GM18502 (cell line): ENCODE measurements at regions not wholly inside any gene's neighbourhood (a gene's known extent, or its start where the extent isn't known, plus 50 kb on each side); places are given as distances from the start of the nearest gene placed in this dataset.

Source experiments
- ATAC-seq: cut with Tn5 transposase; IDR thresholded peaks from one replicate; pipeline ENCODE4 v1.9.1; 2021; ENCODE audit warnings: mild to moderate bottlenecking; ENCODE audit not compliant: unreplicated experiment, poor library complexity

- ATAC-seq: no peak
These were observed 210.2 kb downstream of the ICE1 start for GRCh38 chr5:5632678-5633077.

- ATAC-seq: no peak
These were observed 207.1 kb downstream of the ICE1 start for GRCh38 chr5:5629607-5629978.

GRCh38 chr5:5628866-5629606 is 206.6 kb downstream of the ICE1 start:
- ATAC-seq: no peak

- ATAC-seq: no peak
These were observed 203.9 kb downstream of the ICE1 start for GRCh38 chr5:5626412-5626811.

GRCh38 chr5:5625491-5625890 is 203.0 kb downstream of the ICE1 start:
- no peak for ATAC-seq

- ATAC-seq: no peak
These were observed 200.9 kb downstream of the ICE1 start for GRCh38 chr5:5623397-5623796.

GRCh38 chr5:5622806-5623205 is 200.3 kb downstream of the ICE1 start:
- ATAC-seq: no peak

GRCh38 chr5:5619546-5619945 is 197.1 kb downstream of the ICE1 start:
- no peak for ATAC-seq

GRCh38 chr5:5617024-5617423 is 194.5 kb downstream of the ICE1 start:
- no peak for ATAC-seq

GRCh38 chr5:5616247-5616895 is 193.9 kb downstream of the ICE1 start:
- ATAC-seq: no peak

GRCh38 chr5:5615569-5615968 is 193.1 kb downstream of the ICE1 start:
- no peak for ATAC-seq

- ATAC-seq: peak; percentile 63
These were observed 190.9 kb downstream of the ICE1 start for GRCh38 chr5:5613261-5613990.

- ATAC-seq: no peak
These were observed 189.6 kb downstream of the ICE1 start for GRCh38 chr5:5612096-5612495.

GRCh38 chr5:5609935-5610334 is 187.5 kb downstream of the ICE1 start:
- ATAC-seq: no peak

GRCh38 chr5:5605170-5605764 is 182.8 kb downstream of the ICE1 start:
- ATAC-seq: no peak

- no peak for ATAC-seq
These were observed 180.1 kb downstream of the ICE1 start for GRCh38 chr5:5602554-5602953.

GRCh38 chr5:5598547-5599113 is 176.2 kb downstream of the ICE1 start:
- no peak for ATAC-seq

GRCh38 chr5:5593391-5593790 is 170.9 kb downstream of the ICE1 start:
- no peak for ATAC-seq

GRCh38 chr5:5592541-5592940 is 170.1 kb downstream of the ICE1 start:
- ATAC-seq: no peak

- no peak for ATAC-seq
These were observed 169.1 kb downstream of the ICE1 start for GRCh38 chr5:5591567-5591966.

GRCh38 chr5:5589857-5590256 is 167.4 kb downstream of the ICE1 start:
- ATAC-seq: no peak
